Testis (tissue), 2 donors: ENCODE measurements at regions not wholly inside any gene's neighbourhood (a gene's known extent, or its start where the extent isn't known, plus 50 kb on each side); places are given as distances from the start of the nearest gene placed in this dataset.

Source experiments
- DNase-seq: peaks from one replicate; pipeline ENCODE4 v3.0.0-alpha.2; 2019
- H3K27ac ChIP-seq, 2 donors: fragments of 200-600 bp; sonication (generic); one replicate each; pipeline ENCODE4 v1.5.1; 2019
- H3K27me3 ChIP-seq: fragments of 200-600 bp; sonication (generic); one replicate; pipeline ENCODE4 v1.5.1; 2019
- H3K36me3 ChIP-seq: fragments of 200-600 bp; sonication (generic); one replicate; pipeline ENCODE4 v1.5.1; 2017; ENCODE audit warnings: low read depth; ENCODE audit errors: missing control alignments
- H3K4me1 ChIP-seq: fragments of 200-600 bp; sonication (generic); one replicate; pipeline ENCODE4 v1.5.1; 2019
- H3K4me3 ChIP-seq, 2 donors: fragments of 200-600 bp; sonication (generic); one replicate each; pipeline ENCODE4 v1.5.1; 2017 to 2019
- H3K9me3 ChIP-seq: fragments of 200-600 bp; sonication (generic); one replicate; pipeline ENCODE4 v1.5.1; 2017
- CTCF ChIP-seq, 3 experiments: fragments of 450-650 bp in 2 of 3; fragments of 200-600 bp in 1 of 3; sonication (generic) in 1 of 3; IDR thresholded peaks; one replicate each; pipeline ENCODE4 v1.5.1; 2016 to 2019; ENCODE audit warnings: antibody characterized with exemption in 3 of 3, mild to moderate bottlenecking in 2 of 3, moderate library complexity in 1 of 3
- POLR2A ChIP-seq: fragments of 450-650 bp; IDR thresholded peaks from one replicate; pipeline ENCODE4 v1.6.1; 2017; ENCODE audit warnings: antibody characterized with exemption, mild to moderate bottlenecking, moderate library complexity
- WGBS, 2 donors: methylation state at CpG; one replicate each; pipeline ENCODE4 v1.1.5; 2018; 5-methylcytosine and 5-hydroxymethylcytosine counted together
- intact Hi-C: fragments of 100-400 bp; cut with DNase I; formaldehyde crosslinking; loops from one replicate; pipeline ENCODE4 v1.15.1; 2023; ENCODE audit warnings: low total_unique reads

DNA sequence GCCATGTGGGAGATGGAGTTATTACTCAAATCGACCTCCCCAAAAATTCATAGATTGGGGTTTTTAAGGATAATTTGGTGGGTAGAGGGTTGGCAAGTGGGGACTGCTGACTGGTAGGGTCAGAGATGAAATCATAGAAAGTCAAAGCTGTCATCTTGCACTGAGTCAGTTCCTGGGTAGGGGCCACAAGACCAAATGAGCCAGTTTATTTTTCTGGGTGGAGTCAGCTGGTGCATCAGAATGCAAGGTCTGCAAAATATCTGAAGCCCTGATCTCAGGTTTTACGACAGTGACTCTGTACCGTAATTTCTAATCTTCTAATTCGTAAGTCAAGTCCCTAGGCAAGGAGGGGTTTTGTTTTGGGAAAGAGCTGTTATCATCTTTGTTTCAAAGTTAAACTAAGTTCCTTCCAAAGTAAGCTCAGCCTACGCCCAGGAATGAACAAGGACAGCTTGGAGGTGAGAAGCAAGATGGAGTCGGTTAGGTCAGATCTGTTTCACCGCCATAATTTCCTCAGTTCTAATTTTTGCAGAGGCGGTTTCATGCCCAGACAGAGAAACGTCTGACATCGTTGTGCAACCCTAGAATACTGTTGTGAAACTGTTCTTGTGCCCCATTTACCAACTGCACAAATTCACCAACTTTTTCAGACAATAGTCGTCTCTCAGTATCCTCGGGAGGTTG lies 104.5 kb upstream of the SFSWAP start:
- no peaks in the 10 kb centered on the region for H3K27me3 ChIP-seq
- DNase-seq: no peak
- whole genome bisulfite sequencing, 2 donors: 85 to 89% methylated on average over 12 of the region's 12 CpGs
- TF ChIP-seq CTCF (IDR thresholded peaks at IDR 0.05) (no peak), POLR2A (no peak)
- intact Hi-C loops: no loop called here
- H3K4me1 ChIP-seq: no peaks in the 10 kb centered on the region
- H3K4me3 ChIP-seq: no peak overlapping the region
- H3K27ac ChIP-seq: no peak overlapping the region
- H3K9me3 ChIP-seq: no peaks in the 10 kb centered on the region
- no peaks in the 10 kb centered on the region for H3K36me3 ChIP-seq

DNA sequence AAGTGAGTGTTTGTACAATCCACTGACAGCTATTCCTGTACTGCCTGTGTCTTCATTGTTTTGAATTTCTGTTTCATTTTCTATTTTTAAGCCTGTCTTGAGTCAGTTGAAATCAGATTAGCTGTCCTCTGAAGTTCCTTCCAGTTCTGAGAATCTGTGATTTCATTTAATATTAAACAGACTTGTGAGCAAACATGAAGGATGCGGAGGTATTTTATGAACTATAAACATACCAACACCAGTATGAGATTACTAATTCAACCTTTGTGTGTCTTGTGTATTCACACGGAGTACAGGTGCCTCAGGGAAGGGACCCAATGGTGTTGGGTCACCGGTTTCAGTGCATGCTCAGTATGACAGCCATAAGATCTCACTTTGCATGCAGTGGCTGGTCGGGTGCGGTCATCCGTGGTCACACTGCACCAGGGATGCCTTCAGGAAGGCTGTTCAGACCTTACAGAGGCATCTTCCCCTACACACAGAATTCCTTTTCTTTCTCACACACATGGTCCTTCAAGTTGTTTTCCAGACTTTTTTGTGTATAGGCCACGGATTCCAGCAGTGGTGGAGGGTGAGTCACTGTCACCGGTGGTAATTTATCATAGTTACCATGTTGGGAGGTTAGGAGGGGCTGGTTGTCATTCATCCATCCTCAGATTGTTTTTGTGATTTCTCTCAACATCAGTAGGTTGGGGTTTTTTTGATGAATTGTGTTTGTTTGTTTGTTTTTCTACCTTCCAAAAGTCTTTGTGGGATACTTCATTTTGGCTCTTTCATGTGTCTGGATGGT lies 103.0 kb upstream of the SFSWAP start:
- H3K27me3 ChIP-seq: no peaks in the 10 kb centered on the region
- no peak overlapping the region for H3K4me3 ChIP-seq
- no peaks in the 10 kb centered on the region for H3K4me1 ChIP-seq
- TF ChIP-seq CTCF (IDR thresholded peaks at IDR 0.05): no peak
- TF ChIP-seq POLR2A: no peak
- intact Hi-C loops: no loop called here
- 85 to 88% methylated on average over 8 of the region's 8 CpGs for WGBS, 2 donors
- no peaks in the 10 kb centered on the region for H3K9me3 ChIP-seq
- no peak overlapping the region for H3K27ac ChIP-seq
- H3K36me3 ChIP-seq: no peaks in the 10 kb centered on the region
- no peak for DNase-seq

DNA sequence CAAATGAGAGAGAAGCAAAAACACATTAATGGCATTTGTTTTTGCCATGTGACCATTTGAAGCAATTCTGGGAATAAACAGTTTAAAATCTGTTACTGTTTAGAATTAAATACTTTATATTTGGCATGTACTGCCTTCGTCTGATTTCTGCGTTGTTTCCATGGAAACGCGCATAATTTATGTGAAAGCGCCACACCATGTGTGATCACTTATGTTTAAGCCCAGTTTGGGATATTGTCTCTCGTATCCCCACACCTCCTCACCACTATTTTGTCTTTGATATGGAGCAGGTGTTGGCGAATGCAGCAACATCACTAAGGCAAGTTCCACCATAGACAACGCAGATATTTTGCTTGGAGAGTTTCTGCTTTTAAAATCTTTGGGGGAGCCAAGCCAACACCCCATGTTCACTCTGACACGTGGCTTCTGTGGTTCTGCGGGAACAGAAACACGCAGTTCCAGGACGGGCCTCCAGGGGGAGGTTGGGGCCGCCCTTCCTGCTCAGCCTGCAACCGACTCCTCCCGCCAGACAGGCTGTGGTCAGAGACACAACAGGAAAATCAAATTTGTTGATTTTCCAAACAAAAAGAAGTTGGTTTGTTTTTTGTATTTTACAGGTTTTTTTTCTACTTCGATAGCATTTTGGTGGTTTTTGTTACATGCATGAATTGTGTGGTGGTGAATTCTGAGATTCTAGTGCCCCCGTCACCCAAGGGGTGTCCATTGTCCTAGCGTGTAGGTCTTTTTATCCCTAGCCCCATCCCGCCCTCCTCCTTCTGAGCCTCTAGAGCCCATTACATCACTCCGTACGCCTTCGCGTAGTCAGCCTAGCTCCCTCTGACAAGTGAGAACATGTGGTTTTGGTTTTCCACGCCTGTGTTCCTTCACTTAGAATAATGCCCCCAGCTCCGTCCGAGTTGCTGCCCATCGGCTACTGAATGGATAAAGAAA lies 101.9 kb upstream of the SFSWAP start:
- Histone ChIP-seq H3K4me1 (no peaks in the 10 kb centered on the region), H3K36me3 (no peaks in the 10 kb centered on the region), H3K4me3 (no peak overlapping the region), H3K27me3 (no peaks in the 10 kb centered on the region), H3K9me3 (no peaks in the 10 kb centered on the region), H3K27ac (no peak overlapping the region)
- peak; percentile 87 for DNase-seq
- TF ChIP-seq CTCF (IDR thresholded peaks at IDR 0.05): peak; percentile 89 to 92 (median 91)
- TF ChIP-seq POLR2A: no peak
- 53 to 56% methylated on average over 27 of the region's 27 CpGs for WGBS, 2 donors
- intact Hi-C loops: no loop called here

GRCh38 chr12:131609762-131610161 lies 101.1 kb upstream of the SFSWAP start:
- intact Hi-C loops: no loop called here
- Histone ChIP-seq H3K4me3 (no peak overlapping the region), H3K27ac (no peak overlapping the region), H3K27me3 (no peaks in the 10 kb centered on the region), H3K9me3 (no peaks in the 10 kb centered on the region), H3K4me1 (no peaks in the 10 kb centered on the region), H3K36me3 (no peaks in the 10 kb centered on the region)
- WGBS, 2 donors: 94 to 95% methylated on average over 6 to 9 of the region's 9 CpGs
- DNase-seq: no peak
- no peak for TF ChIP-seq POLR2A
- no peak for TF ChIP-seq CTCF (IDR thresholded peaks at IDR 0.05)
